H54 (cell line): ENCODE measurements at regions not wholly inside any gene's neighbourhood (a gene's known extent, or its start where the extent isn't known, plus 50 kb on each side); places are given as distances from the start of the nearest gene placed in this dataset.
A peak's percentile ranks its signal among the peaks of the same experiment; 100 is the strongest.

Source experiments
- DNase-seq: peaks from one replicate; pipeline ENCODE4 v3.0.0; 2011; ENCODE audit warnings: low spot score, mixed read lengths; ENCODE audit not compliant: insufficient read length
- FAIRE-seq: peaks from 3 replicates; lab custom pipeline; 2011; peaks lifted over from hg19 to GRCh38; lab: Jason Lieb, UNC
- POLR2A ChIP-seq: IDR thresholded peaks from 2 replicates; pipeline ENCODE4 v1.6.1; 2011; ENCODE audit warnings: low read depth, mild to moderate bottlenecking, low read length

GRCh38 chr20:19807946-19808330 is 49.9 kb downstream of the RIN2 start:
- no peak for FAIRE-seq
- TF ChIP-seq POLR2A = no peak
- no peak for DNase-seq

GRCh38 chr20:19808498-19808897 is 50.4 kb downstream of the RIN2 start:
- FAIRE-seq (no peak), DNase-seq (no peak)
- no peak for TF ChIP-seq POLR2A

- no peak for TF ChIP-seq POLR2A
- DNase-seq (no peak), FAIRE-seq (no peak)
These were observed 51.4 kb downstream of the RIN2 start for GRCh38 chr20:19809505-19809904.

GRCh38 chr20:19811231-19811630 is 53.2 kb downstream of the RIN2 start:
- DNase-seq = no peak
- no peak for TF ChIP-seq POLR2A
- no peak for FAIRE-seq

GRCh38 chr20:19812056-19812455 is 54.0 kb downstream of the RIN2 start:
- DNase-seq (no peak), FAIRE-seq (no peak)
- no peak for TF ChIP-seq POLR2A

- no peak for DNase-seq
- FAIRE-seq = no peak
- no peak for TF ChIP-seq POLR2A
These were observed 54.6 kb downstream of the RIN2 start for GRCh38 chr20:19812696-19813095.

- no peak for TF ChIP-seq POLR2A
- no peak for FAIRE-seq
- no peak for DNase-seq
These were observed 56.0 kb downstream of the RIN2 start for GRCh38 chr20:19813846-19814640.

- peak; percentile 65 for DNase-seq
- peak; percentile 98 for FAIRE-seq
- TF ChIP-seq POLR2A = no peak
These were observed 57.5 kb downstream of the RIN2 start for GRCh38 chr20:19815553-19815991.

- TF ChIP-seq POLR2A = no peak
- FAIRE-seq = no peak
- DNase-seq = no peak
These were observed 58.3 kb downstream of the RIN2 start for GRCh38 chr20:19816386-19816785.

- FAIRE-seq (peak; percentile 20), DNase-seq (peak; percentile 24)
- no peak for TF ChIP-seq POLR2A
These were observed 59.0 kb downstream of the RIN2 start for GRCh38 chr20:19817017-19817416.

GRCh38 chr20:19819149-19819548 is 61.1 kb downstream of the RIN2 start:
- DNase-seq = no peak
- FAIRE-seq = no peak
- no peak for TF ChIP-seq POLR2A

GRCh38 chr20:19820555-19821211 is 62.6 kb downstream of the RIN2 start:
- no peak for FAIRE-seq
- no peak for TF ChIP-seq POLR2A
- no peak for DNase-seq

GRCh38 chr20:19821606-19822005 is 63.5 kb downstream of the RIN2 start:
- TF ChIP-seq POLR2A = no peak
- DNase-seq (no peak), FAIRE-seq (no peak)

GRCh38 chr20:19823216-19823615 is 65.2 kb downstream of the RIN2 start:
- no peak for DNase-seq
- FAIRE-seq = no peak
- TF ChIP-seq POLR2A = no peak

GRCh38 chr20:19823971-19824370 is 65.9 kb downstream of the RIN2 start:
- FAIRE-seq (no peak), DNase-seq (no peak)
- no peak for TF ChIP-seq POLR2A

- TF ChIP-seq POLR2A = no peak
These were observed 66.8 kb downstream of the RIN2 start for GRCh38 chr20:19824861-19825260.

More at GRCh38 chr20:19824861-19825260, 66.8 kb downstream of the RIN2 start:
- FAIRE-seq (no peak), DNase-seq (no peak)
